ENCODE measurements at regions not wholly inside any gene's neighbourhood (a gene's known extent, or its start where the extent isn't known, plus 50 kb on each side); places are given as distances from the start of the nearest gene placed in this dataset.

GRCh38 chr6:112433457-112433856, 86.3 kb downstream of the RFPL4B start:
- TF ChIP-seq EZH2 (IDR thresholded peaks at IDR 0.05; ENCODE audit: borderline replicate concordance, low read depth, low read length, severe bottlenecking) = no peak
- TF ChIP-seq POLR2AphosphoS5 (IDR thresholded peaks at IDR 0.05; ENCODE audit: insufficient read depth, low read depth, low read length) = no peak

All from endothelial cell of umbilical vein (primary cell).